GM21825 (cell line): ENCODE measurements at regions not wholly inside any gene's neighbourhood (a gene's known extent, or its start where the extent isn't known, plus 50 kb on each side); places are given as distances from the start of the nearest gene placed in this dataset.
"Not testable (repeated sequence)": the region's sequence is repeated elsewhere in the genome, so short reads cannot be mapped to it uniquely, and the experiment has no call there.

Experiments used
- ATAC-seq: cut with Tn5 transposase; IDR thresholded peaks from one replicate; pipeline ENCODE4 v1.9.1; 2021; ENCODE audit warnings: mild to moderate bottlenecking, moderate library complexity; ENCODE audit not compliant: unreplicated experiment

DNA sequence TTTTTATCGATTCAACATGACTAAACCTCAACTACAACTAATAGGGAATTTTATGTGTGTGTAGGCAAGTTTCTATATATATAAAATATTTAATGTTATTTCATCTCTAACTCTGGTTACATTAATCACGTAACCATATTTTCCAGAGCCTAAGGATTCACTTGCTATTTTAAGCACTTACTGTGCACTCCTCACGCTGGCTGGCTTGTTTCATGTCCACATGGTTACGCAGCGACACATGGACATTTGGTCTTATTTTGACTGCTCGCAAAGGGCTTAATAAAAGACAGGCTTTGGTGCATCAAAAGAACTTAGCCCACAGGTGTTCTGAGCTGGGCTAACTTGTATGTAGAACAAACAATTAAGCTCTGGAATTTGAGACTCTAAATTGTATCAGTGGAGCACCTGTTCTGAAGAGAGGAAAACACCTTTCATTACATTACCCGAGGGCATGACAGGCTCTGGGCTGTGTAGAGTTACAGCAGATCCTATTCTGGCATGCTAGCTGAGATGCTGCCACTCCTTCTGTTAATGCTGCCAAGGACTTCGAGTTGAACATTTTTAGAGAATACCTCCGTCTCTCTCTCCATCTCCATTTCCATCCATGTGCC is 130.0 kb upstream of the NR2F2 start:
- ATAC-seq: no peak

DNA sequence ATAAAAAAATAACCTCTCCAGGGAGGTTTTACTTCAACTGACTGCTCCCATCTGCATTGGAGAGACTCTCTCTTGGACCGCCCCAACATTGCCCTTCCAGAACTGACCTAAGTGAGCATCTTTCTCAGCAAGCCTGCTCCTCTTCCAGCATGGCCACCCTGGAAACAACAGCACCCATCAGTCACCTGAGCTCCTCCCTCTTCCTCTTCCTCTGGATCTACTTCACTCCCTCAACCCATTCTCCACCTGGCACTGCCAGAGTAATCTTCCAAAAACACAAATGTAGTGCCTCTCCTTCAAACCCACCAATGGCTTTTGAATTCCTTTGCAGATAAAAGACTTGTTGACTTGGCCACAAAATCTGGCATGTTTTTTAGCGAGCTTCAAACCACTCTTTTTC is 128.8 kb upstream of the NR2F2 start:
- ATAC-seq: no peak

DNA sequence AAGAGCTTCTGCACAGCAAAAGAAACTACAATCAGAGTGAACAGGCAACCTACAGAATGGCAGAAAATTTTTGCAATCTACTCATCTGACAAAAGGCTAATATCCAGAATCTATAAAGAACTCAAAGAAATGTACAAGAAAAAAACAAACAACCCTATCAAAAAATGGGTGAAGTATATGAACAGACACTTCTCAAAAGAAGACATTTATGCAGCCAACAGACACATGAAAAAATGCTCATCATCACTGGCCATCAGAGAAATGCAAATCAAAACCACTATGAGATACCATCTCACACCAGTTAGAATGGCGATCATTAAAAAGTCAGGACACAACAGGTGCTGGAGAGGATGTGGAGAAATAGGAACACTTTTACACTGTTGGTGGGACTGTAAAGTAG is 124.9 kb upstream of the NR2F2 start:
- ATAC-seq: not testable (repeated sequence)

DNA sequence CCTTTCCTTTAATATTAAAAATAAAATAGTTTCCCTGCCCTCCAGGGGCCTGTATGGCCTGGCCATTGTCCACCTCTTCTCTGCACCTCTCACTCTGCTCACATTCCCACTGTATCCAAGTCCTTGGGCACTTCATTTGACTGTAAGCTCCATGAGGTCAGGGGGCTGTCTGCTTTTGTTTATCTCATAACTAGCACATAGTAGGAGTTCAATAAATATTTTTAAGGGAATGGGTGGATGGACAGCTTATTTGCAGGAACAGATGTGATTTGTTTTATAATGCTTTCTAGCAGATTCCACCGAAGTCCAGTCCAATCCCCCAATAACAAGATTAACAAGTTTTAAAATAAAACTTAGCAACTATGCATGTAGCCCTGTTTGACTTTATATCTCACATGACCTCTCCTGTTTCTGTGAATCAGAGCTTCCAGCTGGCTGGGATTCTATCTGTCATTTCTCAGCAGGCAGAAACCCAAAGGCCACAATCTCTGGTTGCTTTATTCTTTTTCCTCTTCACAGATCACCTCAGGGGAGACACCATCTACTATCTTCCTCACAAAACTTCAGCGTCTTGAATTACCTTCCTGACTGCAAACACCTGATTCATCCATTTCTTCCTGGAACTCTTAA is 123.0 kb upstream of the NR2F2 start:
- ATAC-seq: no peak

DNA sequence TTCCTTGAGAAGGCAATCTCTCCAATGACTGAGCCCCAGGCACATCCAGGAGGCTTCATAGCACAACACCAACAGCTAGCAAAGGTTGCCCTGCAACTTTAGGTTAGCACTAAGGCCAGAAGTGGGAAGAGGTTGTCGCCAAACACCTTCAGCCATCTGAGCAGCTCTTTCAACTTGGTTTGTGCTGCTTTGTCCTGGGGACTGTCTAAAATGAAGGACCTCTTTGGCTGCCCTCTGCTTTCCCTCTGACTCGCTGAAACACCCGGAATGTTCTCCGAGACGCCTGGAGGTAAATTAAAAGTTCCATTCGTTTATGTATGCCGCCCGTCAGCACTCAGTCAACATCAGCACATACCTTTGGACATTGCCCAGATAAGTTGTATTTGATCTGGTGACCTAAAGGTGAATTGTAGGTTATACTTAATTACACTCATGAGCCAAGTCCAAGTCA is 121.2 kb upstream of the NR2F2 start:
- ATAC-seq: no peak

DNA sequence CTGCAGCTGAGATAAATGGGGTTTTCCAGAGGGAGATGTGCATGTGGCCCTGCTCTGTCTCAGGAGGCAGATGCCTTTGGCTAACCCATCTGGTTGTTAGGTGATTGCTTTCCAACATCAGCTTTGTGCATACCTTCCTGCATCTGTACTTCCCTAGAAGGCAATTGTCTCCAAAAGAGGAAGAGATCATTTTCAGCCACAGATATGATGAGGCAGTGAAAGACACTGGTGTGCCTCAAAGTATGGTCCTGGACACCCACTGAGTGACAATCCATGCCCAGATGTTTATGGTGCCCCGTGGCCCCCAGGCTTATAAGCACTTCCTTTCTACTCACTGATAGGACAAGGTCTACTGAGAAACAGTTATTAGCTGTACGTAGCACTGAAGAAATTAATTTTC is 117.5 kb upstream of the NR2F2 start:
- no peak for ATAC-seq

DNA sequence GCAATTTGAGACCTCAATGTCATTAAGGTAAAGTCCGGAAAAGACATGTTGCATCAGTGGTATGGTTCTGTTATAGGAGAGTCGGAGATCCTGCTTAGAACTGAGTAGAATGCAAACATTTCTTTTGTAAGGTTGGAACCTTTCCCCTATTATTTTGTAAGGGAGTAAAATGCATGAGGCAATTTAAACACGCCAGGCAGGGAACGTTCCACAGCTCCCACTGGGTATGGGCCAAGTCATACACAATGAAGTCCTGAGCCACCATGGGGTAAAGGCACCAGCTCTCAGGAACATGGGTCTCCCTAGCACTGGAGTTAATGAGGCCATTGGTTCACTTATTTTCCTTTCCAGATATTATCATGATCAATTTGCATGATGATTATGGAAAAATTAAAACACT is 116.6 kb upstream of the NR2F2 start:
- no peak for ATAC-seq

DNA sequence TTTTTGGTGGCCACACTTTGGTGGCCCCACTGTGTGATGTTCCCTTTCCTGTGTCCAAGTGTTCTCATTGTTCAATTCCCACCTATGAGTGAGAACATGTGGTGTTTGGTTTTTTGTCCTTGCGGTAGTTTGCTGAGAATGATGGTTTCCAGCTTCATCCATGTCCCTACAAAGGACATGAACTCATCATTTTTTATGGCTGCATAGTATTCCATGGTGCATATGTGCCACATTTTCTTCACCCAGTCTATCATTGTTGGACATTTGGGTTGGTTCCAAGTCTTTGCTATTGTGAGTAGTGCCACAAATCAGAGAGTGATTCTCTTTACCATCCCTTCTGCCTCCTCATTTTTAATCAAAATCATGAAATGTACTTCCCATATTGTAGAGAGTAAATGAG is 114.0 kb upstream of the NR2F2 start:
- ATAC-seq: not testable (repeated sequence)

DNA sequence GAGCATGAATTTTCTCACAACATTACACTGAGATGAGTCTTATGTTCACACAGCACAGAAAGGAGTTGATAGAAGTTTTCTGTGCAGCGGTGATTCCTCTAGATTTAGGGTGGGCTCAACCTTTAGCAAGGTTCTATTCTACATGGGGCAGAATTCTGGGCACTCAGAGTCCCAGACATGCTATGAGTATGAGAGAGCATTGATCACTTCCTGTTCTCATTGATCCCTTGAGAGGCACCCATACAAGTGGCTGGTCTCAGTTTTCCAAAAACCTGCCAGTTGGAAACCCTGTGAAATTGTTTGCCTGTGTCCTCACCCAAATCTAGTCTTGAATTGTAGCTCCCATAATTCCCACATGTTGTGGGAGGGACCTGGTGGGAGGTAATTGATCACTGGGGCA is 112.5 kb upstream of the NR2F2 start:
- no peak for ATAC-seq

DNA sequence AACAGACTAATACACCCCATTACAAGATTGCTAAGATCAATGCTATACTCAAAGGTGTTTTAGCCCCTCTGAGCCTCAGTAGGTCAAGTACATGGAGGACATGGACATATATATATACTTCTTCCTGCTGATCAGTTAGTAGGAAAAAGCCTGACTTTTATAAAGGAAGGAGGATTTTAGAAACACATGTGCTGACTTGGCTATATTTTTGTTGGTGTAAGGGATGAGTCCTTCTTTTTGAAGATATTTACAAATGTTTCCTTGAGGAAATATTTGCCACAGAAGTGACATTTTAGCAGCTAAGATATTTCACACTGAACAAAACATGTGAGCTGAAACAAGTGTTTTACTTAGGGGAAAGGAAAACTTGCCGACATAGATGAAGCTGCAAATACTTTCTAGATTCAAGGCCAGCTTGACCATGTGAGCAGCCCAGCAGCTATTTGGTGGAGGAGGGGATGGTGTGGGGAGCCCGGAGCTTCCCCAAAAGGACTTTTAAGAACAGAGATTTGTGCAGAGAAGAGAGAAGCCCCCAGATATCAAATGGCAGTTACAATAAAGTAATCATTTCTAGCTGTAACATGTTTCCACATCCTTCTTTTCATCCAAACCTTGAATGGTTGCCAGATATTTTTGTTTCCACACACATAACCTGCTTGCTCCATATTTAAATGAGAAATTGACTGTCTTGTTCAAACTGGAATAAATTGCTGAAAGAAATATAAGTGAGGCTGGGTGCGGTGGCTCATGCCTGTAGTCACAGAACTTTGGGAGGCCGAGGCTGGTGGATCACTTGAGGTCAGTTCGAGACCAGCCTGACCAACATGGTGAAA is 111.7 kb upstream of the NR2F2 start:
- ATAC-seq: no peak

DNA sequence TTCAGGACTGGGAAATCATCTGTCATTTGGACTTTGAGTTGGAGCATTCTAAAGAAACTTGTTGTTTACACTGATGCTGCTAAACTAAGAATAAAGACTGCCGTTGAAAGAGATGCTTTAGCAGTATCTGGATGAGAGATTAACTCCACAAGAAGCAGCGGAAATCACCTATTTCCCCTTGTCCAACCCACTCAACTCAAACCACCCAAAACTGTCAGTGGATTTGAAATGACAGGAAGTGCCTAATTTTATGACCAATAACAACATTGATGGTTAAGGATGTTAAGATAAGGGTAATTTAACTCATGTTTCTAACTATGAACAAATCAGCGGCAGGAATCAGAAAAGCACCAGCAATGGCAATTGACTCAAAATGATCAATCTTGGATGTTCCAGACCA is 110.8 kb upstream of the NR2F2 start:
- ATAC-seq: no peak

DNA sequence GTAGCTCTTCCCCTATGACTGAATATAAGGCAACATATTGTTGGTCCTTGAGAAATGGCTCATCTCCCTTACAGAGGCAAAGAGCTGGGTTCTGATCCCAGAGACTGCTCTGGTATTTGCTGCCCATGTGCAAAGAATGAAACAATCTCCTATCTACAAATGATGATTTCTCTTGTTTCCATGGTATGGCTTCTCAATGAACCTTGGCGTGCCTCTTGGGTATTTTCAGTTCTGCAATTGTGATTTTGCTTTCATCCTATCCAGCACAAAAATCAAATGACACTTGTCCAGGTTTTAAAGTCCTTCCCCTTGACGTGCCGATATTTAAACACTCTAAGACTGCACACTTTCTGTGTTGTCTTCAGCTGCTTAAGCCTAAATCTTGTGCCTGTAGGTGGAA is 109.8 kb upstream of the NR2F2 start:
- no peak for ATAC-seq

DNA sequence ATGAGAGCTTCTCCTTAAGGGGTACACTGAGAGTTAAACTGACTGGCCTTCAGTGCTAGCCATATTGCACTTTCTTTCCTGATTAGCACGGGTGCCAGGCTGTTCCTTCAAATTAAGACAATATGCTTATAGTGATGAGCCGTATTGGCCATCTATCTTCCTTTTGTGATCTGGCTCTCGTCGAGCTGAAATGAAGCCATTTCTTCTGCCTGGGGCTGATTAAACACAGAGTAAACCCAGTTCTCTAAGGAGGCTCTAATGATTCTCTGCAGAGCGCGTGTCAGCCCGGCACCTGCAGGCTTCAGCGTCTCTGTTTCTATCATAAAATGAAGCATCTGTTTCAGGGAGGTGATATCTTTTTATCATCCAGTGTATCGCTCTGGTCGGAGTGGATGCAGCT is 107.5 kb upstream of the NR2F2 start:
- no peak for ATAC-seq

DNA sequence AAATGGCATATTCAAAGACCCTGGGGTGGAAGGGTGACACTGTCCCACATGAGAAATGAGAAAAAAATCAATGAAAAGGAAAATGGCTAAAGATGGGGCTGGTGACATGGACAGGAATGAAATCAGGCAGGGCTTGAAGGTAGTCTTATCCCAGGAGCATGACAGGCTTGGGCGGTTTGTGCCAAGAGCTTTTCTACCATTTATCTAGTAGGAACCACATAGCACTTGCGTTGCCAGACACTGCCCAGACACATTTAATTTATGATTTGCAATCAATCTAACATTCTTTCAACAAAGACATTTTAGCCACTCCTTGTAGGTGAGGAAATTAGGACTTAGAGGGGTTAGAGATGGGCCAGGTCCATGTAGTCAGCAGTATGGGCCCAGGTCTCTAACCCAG is 106.6 kb upstream of the NR2F2 start:
- no peak for ATAC-seq

DNA sequence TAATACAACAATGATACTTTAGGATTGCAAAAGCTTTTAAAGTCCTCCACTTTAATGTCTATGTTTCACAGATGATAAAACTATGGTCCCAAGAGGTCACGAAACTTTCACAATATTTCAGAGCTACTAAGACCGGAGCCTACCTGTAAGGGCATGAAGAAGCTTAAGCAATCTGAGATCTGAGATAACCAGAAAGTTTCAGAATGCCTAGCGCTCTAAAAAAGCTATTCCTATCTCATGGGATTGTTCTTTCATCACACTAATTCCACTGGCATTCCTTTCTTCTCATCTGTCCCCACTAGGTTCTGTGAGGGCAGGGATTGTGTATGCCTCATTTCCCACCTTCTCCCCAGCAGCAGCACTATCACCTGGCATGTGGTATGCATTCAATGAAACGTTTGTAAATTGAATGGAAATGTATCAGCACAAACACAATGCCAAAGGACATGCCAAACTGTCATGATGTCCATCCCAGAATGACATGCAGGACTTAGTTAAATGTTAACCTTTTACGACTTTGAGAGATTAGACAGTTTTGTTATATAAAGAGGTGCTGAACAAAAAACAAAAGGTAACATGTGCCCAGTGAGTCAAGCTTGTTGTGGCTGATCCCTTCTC is 104.7 kb upstream of the NR2F2 start:
- no peak for ATAC-seq

DNA sequence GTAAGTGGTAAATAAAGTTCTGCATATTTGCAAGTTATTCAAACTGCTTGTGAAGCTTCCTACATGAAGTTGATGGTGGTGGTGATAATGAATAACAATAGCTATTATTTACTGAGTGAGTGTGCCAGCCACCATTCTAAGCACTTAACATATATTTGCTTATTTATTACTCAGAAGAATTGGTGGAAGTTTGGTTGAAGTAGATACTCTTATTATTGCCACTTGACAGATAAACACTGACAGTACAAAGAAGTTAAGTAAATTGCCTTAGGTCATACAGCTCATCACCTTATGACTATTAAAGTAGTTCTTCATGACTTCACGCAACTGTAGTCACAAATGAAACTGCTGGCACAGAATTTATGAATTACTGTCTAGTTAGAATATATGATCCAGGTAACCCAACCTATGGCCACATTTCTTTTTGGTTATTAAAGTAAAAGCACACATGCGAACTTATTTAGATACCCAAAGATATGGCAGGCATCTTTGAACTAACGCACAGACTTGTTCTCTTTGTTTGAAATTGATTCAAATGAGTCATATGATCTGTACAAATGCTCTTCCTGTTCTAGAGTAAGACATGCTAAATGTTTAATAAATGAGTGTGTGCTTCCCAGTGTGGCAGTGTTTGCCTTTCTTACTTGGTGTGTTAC is 99.8 kb upstream of the NR2F2 start:
- no peak for ATAC-seq

DNA sequence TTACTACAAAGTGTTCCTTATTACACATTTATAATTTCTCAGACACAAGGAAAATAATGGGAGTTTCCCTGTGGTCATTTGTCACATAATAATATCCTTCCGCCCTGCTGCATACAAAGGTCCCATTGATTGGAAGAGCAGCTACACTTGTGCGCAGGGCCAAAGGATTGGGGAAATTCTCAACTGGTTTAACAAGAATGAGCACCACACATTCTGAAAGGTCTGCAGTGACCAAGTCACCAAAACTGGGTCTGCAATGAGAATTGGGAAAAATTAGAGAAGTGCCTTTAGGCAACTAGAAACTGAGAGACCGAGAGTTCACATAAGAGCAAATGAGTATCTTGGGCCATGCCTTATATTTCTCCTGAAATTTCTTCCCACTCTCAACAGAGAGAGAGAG is 98.2 kb upstream of the NR2F2 start:
- ATAC-seq: no peak

DNA sequence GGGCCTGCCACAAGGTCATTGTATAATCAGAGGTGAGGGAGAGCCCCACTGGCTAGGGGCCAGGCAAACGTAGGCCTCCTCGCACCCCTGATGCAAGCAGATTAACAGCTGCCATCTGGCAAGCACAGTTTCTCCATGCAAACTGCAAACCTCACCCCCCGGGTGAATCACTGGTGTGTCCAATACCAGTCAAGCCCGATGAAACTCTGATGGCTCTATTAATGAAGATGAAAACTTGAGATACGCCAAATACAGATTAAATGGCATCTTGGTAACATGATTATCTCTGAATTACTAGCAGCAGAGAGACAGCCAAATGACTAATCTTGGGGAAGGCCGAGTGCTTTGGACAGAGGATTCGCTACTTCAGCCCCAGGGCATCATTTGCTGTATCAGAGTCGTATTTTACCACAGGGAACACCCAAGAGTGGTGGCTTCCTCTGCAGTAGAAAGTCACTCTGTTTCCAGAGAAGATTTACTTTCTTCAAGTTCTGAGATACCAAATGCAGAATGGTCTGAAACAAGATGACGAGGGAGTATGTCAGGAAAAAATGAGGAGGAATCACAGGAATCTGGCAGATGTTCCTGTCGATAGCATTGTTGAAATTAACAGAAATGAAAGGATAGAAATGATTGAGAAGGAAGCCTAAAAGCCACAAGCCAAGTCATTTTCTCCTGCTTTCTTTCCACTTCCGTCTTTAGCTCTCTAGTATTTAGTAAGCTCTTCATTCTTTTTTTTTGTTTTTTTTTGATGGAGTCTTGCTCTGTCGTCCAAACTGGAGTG is 96.2 kb upstream of the NR2F2 start:
- ATAC-seq: no peak

DNA sequence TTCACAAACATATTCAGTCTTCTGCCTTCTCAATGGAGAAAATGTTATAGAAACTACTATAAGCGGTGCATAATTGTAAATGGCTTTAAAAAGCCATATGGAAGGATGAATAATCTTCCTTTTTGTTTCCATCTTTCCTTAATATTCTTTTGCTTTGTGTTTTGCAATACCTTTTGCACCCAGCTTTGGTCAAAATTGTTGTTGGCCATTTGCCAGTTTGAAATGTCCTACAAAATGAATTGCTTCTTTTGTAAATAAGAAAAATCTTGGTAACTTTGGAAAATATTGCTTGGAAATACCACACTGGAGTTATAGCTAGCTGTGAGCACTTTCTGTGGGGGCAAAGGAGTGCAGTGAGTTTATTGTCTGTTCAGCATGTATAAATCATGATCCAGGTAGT is 93.5 kb upstream of the NR2F2 start:
- ATAC-seq: no peak

DNA sequence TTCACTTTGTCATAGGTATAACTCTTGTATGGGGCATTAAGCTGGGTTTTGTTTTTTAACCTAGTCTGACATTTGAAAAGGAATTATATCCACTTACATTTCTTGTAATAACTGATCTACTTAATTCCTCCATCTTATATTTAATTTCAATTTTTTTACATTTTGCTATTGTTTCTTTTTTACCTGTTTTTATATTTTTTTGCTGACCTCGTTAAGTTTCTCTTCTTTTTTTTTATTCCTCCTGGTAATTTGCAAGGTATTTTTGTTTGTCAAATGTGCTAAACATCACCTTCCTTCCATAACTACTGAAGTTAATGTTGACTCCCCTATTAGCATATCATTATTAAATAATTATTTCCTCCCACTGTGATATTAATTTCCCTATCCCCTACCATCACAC is 87.7 kb upstream of the NR2F2 start:
- no peak for ATAC-seq
